IMR-90 (cell line): ENCODE measurements at regions not wholly inside any gene's neighbourhood (a gene's known extent, or its start where the extent isn't known, plus 50 kb on each side); places are given as distances from the start of the nearest gene placed in this dataset.

Experiments
- ATAC-seq: fragments of 200-7000 bp; cut with Tn5 transposase; 2 replicates; pipeline ENCODE4 v1.9.1; 2020; ENCODE audit warnings: low read depth, mild to moderate bottlenecking, moderate library complexity
- BruUV-seq: library from RNA; stranded (reverse); fragments of 400-500 nt; replicated peaks from 2 replicates; lab custom pipeline; 2021; lab: Mats Ljungman, UMichigan
- CTCF ChIA-PET: fragments of 300-600 bp; formaldehyde crosslinking; extraction: SDS; loops from one replicate; lab custom pipeline; 2021; ENCODE audit warnings: antibody characterized with exemption; lab: Yijun Ruan, JAX
- POLR2A ChIA-PET: fragments of 300-600 bp; sonication (Branson Sonifier 250); formaldehyde crosslinking; loops from one replicate; lab custom pipeline; 2022; ENCODE audit warnings: antibody characterized with exemption; ENCODE audit not compliant: unreplicated experiment; lab: Charles Lee
- DNase-seq: peaks from one replicate; pipeline ENCODE4 v3.0.0; 2013
- H2AFZ ChIP-seq: replicated peaks from 2 replicates; pipeline ENCODE3; 2013; ENCODE audit warnings: low read length, mild to moderate bottlenecking; ENCODE audit not compliant: poor library complexity
- H2AK5ac ChIP-seq: 2 replicates; pipeline ENCODE4 v1.6.1; 2013; ENCODE audit warnings: low read depth, low read length, inconsistent platforms
- H2AK9ac ChIP-seq: replicated peaks from 2 replicates; pipeline ENCODE3; 2013; ENCODE audit warnings: mild to moderate bottlenecking, low read depth, low read length, moderate library complexity; ENCODE audit not compliant: poor library complexity
- H2BK120ac ChIP-seq: 2 replicates; pipeline ENCODE4 v1.6.1; 2013; ENCODE audit warnings: low read depth, low read length, inconsistent platforms
- H2BK15ac ChIP-seq: 3 replicates; pipeline ENCODE4 v1.6.1; 2013; ENCODE audit warnings: low read depth, low read length, inconsistent platforms
- H2BK20ac ChIP-seq: 2 replicates; pipeline ENCODE4 v1.6.1; 2013; ENCODE audit warnings: low read depth, mild to moderate bottlenecking, inconsistent platforms, low read length, moderate library complexity
- H2BK5ac ChIP-seq: 2 replicates; pipeline ENCODE4 v1.6.1; 2013; ENCODE audit warnings: mild to moderate bottlenecking, low read depth, low read length, inconsistent platforms; ENCODE audit not compliant: poor library complexity, severe bottlenecking
- H3K14ac ChIP-seq: replicated peaks from 2 replicates; pipeline ENCODE4 v1.6.1; 2013; ENCODE audit warnings: low read depth, low read length, inconsistent platforms
- H3K18ac ChIP-seq: 2 replicates; pipeline ENCODE4 v1.6.1; 2013; ENCODE audit warnings: low read depth, low read length, control low read depth
- H3K23ac ChIP-seq: 2 replicates; pipeline ENCODE4 v1.6.1; 2013; ENCODE audit warnings: low read depth, low read length, inconsistent platforms
- H3K27ac ChIP-seq: 2 replicates; pipeline ENCODE4 v1.5.1; 2013; ENCODE audit warnings: mild to moderate bottlenecking, control low read depth, low read length; ENCODE audit not compliant: insufficient read depth
- H3K27me3 ChIP-seq: 2 replicates; pipeline ENCODE4 v1.6.1; 2013; ENCODE audit warnings: low read length; ENCODE audit not compliant: control insufficient read depth, insufficient read depth
- H3K36me3 ChIP-seq: 2 replicates; pipeline ENCODE4 v1.6.1; 2013; ENCODE audit warnings: low read length, mixed read lengths; ENCODE audit not compliant: control insufficient read depth, insufficient read depth
- H3K4ac ChIP-seq: 2 replicates; pipeline ENCODE4 v1.6.1; 2013; ENCODE audit warnings: low read depth, low read length, inconsistent platforms
- H3K4me1 ChIP-seq: 2 replicates; pipeline ENCODE4 v1.6.1; 2013; ENCODE audit warnings: low read length, mixed read lengths; ENCODE audit not compliant: control insufficient read depth, insufficient read depth
- H3K4me2 ChIP-seq: 2 replicates; pipeline ENCODE4 v1.6.1; 2013; ENCODE audit warnings: low read depth, mild to moderate bottlenecking, control low read depth, low read length, moderate library complexity
- H3K4me3 ChIP-seq: 2 replicates; pipeline ENCODE4 v1.5.1; 2013; ENCODE audit warnings: low read depth, mild to moderate bottlenecking, control low read depth, low read length, moderate library complexity; ENCODE audit not compliant: insufficient read depth
- H3K56ac ChIP-seq: 2 replicates; pipeline ENCODE4 v1.6.1; 2013; ENCODE audit warnings: low read length, inconsistent platforms; ENCODE audit not compliant: insufficient read depth; ENCODE audit errors: extremely low read depth
- H3K79me1 ChIP-seq, 2 experiments: 2 replicates each; pipeline ENCODE4 v1.6.1; 2013; ENCODE audit warnings: low read length in 2 of 2, inconsistent platforms in 1 of 2, low read depth in 1 of 2
- H3K9ac ChIP-seq: 2 replicates; pipeline ENCODE4 v1.6.1; 2013; ENCODE audit warnings: low read depth, low read length, control low read depth
- H3K9me1 ChIP-seq: 2 replicates; pipeline ENCODE4 v1.6.1; 2013; ENCODE audit warnings: low read length, inconsistent platforms; ENCODE audit not compliant: insufficient read depth
- H3K9me3 ChIP-seq: 2 replicates; pipeline ENCODE4 v1.6.1; 2013; ENCODE audit warnings: low read length; ENCODE audit not compliant: control insufficient read depth, insufficient read depth
- H4K20me1 ChIP-seq: 2 replicates; pipeline ENCODE4 v1.6.1; 2013; ENCODE audit warnings: low read length, inconsistent platforms; ENCODE audit not compliant: insufficient read depth
- H4K5ac ChIP-seq: 2 replicates; pipeline ENCODE4 v1.6.1; 2013; ENCODE audit warnings: mild to moderate bottlenecking, low read depth, low read length, control low read depth
- H4K8ac ChIP-seq, 2 experiments: 2 replicates each; pipeline ENCODE4 v1.6.1; 2013; ENCODE audit warnings: low read depth in 2 of 2, low read length in 2 of 2, control low read depth in 1 of 2, inconsistent platforms in 1 of 2
- H4K91ac ChIP-seq: 2 replicates; pipeline ENCODE4 v1.6.1; 2013; ENCODE audit warnings: low read depth, low read length, inconsistent platforms; ENCODE audit not compliant: insufficient read depth
- BHLHE40 ChIP-seq: fragments of 150-350 bp; IDR thresholded peaks from 2 replicates; pipeline ENCODE4 v1.6.1; 2016; ENCODE audit warnings: mild to moderate bottlenecking, low read depth, low read length
- CHD1 ChIP-seq: IDR thresholded peaks from 2 replicates; pipeline ENCODE4 v1.6.1; 2012; ENCODE audit warnings: low read depth, low read length, improper control_type of control experiment
- FOS ChIP-seq: fragments of 150-350 bp; IDR thresholded peaks from 2 replicates; pipeline ENCODE4 v1.6.1; 2016; ENCODE audit warnings: low read depth, low read length
- MAFK ChIP-seq: IDR thresholded peaks from 2 replicates; pipeline ENCODE4 v1.6.1; 2012; ENCODE audit warnings: low read depth, low read length, improper control_type of control experiment
- MAZ ChIP-seq: IDR thresholded peaks from 2 replicates; pipeline ENCODE4 v1.6.1; 2012; ENCODE audit warnings: low read depth, mild to moderate bottlenecking, low read length, improper control_type of control experiment, moderate library complexity, borderline replicate concordance
- MXI1 ChIP-seq: IDR thresholded peaks from 2 replicates; pipeline ENCODE4 v1.6.1; 2012; ENCODE audit warnings: low read depth, mild to moderate bottlenecking, low read length, moderate library complexity, borderline replicate concordance
- NFE2L2 ChIP-seq: fragments of 150-350 bp; IDR thresholded peaks from 2 replicates; pipeline ENCODE4 v1.6.1; 2016; ENCODE audit warnings: low read depth, mild to moderate bottlenecking, low read length
- POLR2A ChIP-seq: IDR thresholded peaks from 2 replicates; pipeline ENCODE4 v1.6.1; 2012; ENCODE audit warnings: mild to moderate bottlenecking, low read depth, low read length
- RAD21 ChIP-seq: IDR thresholded peaks from 2 replicates; pipeline ENCODE4 v1.6.1; 2012; ENCODE audit warnings: low read length, improper control_type of control experiment
- RCOR1 ChIP-seq: IDR thresholded peaks from 2 replicates; pipeline ENCODE4 v1.6.1; 2012; ENCODE audit warnings: mild to moderate bottlenecking, low read length, improper control_type of control experiment; ENCODE audit not compliant: insufficient replicate concordance
- RFX5 ChIP-seq: IDR thresholded peaks from 2 replicates; pipeline ENCODE4 v1.8.0; 2012; ENCODE audit warnings: low read depth, mild to moderate bottlenecking, low read length, moderate library complexity
- WGBS, 2 experiments: methylation state at CpG; one replicate each; pipeline versions ENCODE4 v1.1.5 to v1.1.7; 2013; ENCODE audit warnings: missing lambda C conversion rate in 2 of 2; ENCODE audit not compliant: insufficient read length in 1 of 2; ENCODE audit errors: extremely low coverage in 2 of 2; 5-methylcytosine and 5-hydroxymethylcytosine counted together
- dilution Hi-C: fragments of 300-500 bp; cut with HindIII; formaldehyde crosslinking; loops from one replicate; pipeline ENCODE4 v1.14.3; 2018; ENCODE audit warnings: low sequenced_read_pairs; ENCODE audit not compliant: unreplicated experiment
- in situ Hi-C: fragments of 300-500 bp; cut with MboI; formaldehyde crosslinking; loops from 3 replicates; pipeline ENCODE4 v1.14.3; 2019; ENCODE audit warnings: low sequenced_read_pairs, inconsistent platforms, mixed read lengths
- intact Hi-C: fragments of 100-400 bp; cut with micrococcal nuclease; formaldehyde crosslinking; loops from 2 replicates; pipeline ENCODE4 v1.10.0; 2022
- TF ChIP-seq, protein P1 (sequence below): fragments of 150-350 bp; IDR thresholded peaks from 2 replicates; pipeline ENCODE4 v1.6.1; 2017; ENCODE audit warnings: mild to moderate bottlenecking, antibody characterized with exemption, low read length, low read depth
- TF ChIP-seq, protein P2 (sequence below): conservative IDR thresholded peaks from 2 replicates; pipeline ENCODE4 v1.5.1; 2012; ENCODE audit warnings: mild to moderate bottlenecking, low read depth, low read length, improper control_type of control experiment

DNA sequence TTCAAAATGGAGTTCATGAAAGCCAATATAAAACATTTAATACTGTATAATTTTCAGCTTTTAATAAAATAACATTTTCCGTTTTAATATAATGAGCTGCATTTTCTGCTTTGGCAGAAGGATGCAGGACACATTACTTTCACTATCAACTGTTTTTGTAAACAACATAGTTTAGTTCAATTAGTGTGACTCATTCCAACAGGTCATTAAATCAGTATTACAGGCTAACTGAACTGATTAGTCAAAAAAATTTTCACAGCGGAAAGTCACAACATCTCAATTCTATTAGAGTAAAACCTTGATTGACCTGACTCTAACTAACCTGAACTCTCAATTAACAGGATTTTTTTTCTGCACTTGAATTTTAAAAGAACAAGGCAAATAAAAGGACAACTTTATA lies 151.2 kb upstream of the AMOT start:
- Histone ChIP-seq H2BK15ac (no peak overlapping the region), H3K18ac (no peak overlapping the region), H3K4me1 (no peaks in the 10 kb centered on the region), H2AFZ (no peak overlapping the region), H3K79me1 (no peaks in the 10 kb centered on the region), H2BK20ac (no peak overlapping the region), H3K27ac (no peak overlapping the region), H3K14ac (no peak overlapping the region), H3K23ac (no peak overlapping the region), H4K20me1 (no peaks in the 10 kb centered on the region), H2BK5ac (no peak overlapping the region), H4K8ac (no peak overlapping the region), H3K56ac (no peak overlapping the region), H3K9me3 (no peaks in the 10 kb centered on the region), H4K5ac (no peak overlapping the region), H3K36me3 (no peaks in the 10 kb centered on the region), H3K4me2 (no peak overlapping the region), H2AK5ac (no peak overlapping the region), H2BK120ac (no peak overlapping the region), H3K9ac (no peak overlapping the region), H3K9me1 (no peaks in the 10 kb centered on the region), H2AK9ac (no peak overlapping the region), H3K27me3 (no peaks in the 10 kb centered on the region), H4K91ac (no peak overlapping the region), H3K4me3 (no peak overlapping the region), H3K4ac (no peak overlapping the region)
- intact Hi-C loops, result no loop called here
- CTCF ChIA-PET, result no interaction called here
- in situ Hi-C loops, result no loop called here
- dilution Hi-C loops, result no loop called here
- no CpG with 5 or more reads among the region's 2 CpGs for WGBS, 2 experiments
- ATAC-seq (no peak), DNase-seq (no peak)
- no peak for TF ChIP-seq RAD21
- TF ChIP-seq BHLHE40, result no peak
- TF ChIP-seq, protein P1, sequence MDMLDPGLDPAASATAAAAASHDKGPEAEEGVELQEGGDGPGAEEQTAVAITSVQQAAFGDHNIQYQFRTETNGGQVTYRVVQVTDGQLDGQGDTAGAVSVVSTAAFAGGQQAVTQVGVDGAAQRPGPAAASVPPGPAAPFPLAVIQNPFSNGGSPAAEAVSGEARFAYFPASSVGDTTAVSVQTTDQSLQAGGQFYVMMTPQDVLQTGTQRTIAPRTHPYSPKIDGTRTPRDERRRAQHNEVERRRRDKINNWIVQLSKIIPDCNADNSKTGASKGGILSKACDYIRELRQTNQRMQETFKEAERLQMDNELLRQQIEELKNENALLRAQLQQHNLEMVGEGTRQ, result no peak
- TF ChIP-seq MXI1, result no peak
- no peak for TF ChIP-seq MAFK
- TF ChIP-seq MAZ, result no peak
- TF ChIP-seq NFE2L2, result no peak
- no peak for TF ChIP-seq FOS
- no peak for TF ChIP-seq RFX5
- TF ChIP-seq POLR2A, result no peak
- TF ChIP-seq CHD1, result no peak
- no peak for TF ChIP-seq RCOR1
- TF ChIP-seq, protein P2, sequence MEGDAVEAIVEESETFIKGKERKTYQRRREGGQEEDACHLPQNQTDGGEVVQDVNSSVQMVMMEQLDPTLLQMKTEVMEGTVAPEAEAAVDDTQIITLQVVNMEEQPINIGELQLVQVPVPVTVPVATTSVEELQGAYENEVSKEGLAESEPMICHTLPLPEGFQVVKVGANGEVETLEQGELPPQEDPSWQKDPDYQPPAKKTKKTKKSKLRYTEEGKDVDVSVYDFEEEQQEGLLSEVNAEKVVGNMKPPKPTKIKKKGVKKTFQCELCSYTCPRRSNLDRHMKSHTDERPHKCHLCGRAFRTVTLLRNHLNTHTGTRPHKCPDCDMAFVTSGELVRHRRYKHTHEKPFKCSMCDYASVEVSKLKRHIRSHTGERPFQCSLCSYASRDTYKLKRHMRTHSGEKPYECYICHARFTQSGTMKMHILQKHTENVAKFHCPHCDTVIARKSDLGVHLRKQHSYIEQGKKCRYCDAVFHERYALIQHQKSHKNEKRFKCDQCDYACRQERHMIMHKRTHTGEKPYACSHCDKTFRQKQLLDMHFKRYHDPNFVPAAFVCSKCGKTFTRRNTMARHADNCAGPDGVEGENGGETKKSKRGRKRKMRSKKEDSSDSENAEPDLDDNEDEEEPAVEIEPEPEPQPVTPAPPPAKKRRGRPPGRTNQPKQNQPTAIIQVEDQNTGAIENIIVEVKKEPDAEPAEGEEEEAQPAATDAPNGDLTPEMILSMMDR, result no peak
- POLR2A ChIA-PET, result no interaction called here
- no TSS peak for BruUV-seq
